Kidney tubule cell (primary cell): ENCODE measurements at regions not wholly inside any gene's neighbourhood (a gene's known extent, or its start where the extent isn't known, plus 50 kb on each side); places are given as distances from the start of the nearest gene placed in this dataset.
A peak's percentile ranks its signal among the peaks of the same experiment; 100 is the strongest.

Experiments used
- DNase-seq: peaks from one replicate; pipeline ENCODE4 v3.0.0-alpha.2; 2018; ENCODE audit warnings: low spot score

- DNase-seq: no peak
Observed at GRCh38 chr3:124318656-124319055, 326.7 kb upstream of the ROPN1 start.

GRCh38 chr3:124320976-124321375 lies 329.1 kb upstream of the ROPN1 start:
- no peak for DNase-seq

GRCh38 chr3:124322309-124322880 lies 330.5 kb upstream of the ROPN1 start:
- DNase-seq: no peak

GRCh38 chr3:124322966-124323365 lies 331.0 kb upstream of the ROPN1 start:
- DNase-seq: no peak

- DNase-seq: no peak
Observed at GRCh38 chr3:124325248-124325647, 333.3 kb upstream of the ROPN1 start.

GRCh38 chr3:124329723-124330122 lies 337.8 kb upstream of the ROPN1 start:
- no peak for DNase-seq

GRCh38 chr3:124333931-124334640 lies 342.2 kb upstream of the ROPN1 start:
- DNase-seq: peak; percentile 42

GRCh38 chr3:124336067-124336656 lies 344.2 kb upstream of the ROPN1 start:
- no peak for DNase-seq

GRCh38 chr3:124345845-124346244 lies 353.9 kb upstream of the ROPN1 start:
- DNase-seq: peak; percentile 20

- DNase-seq: peak; percentile 85
Observed at GRCh38 chr3:124346487-124346886, 354.6 kb upstream of the ROPN1 start.

GRCh38 chr3:124347418-124347817 lies 355.5 kb upstream of the ROPN1 start:
- DNase-seq: peak; percentile 57

- peak; percentile 73 for DNase-seq
Observed at GRCh38 chr3:124348555-124348954, 356.6 kb upstream of the ROPN1 start.

GRCh38 chr3:124351430-124352148 lies 359.7 kb upstream of the ROPN1 start:
- peak; percentile 76 for DNase-seq

GRCh38 chr3:124352149-124352539 lies 360.2 kb upstream of the ROPN1 start:
- DNase-seq: no peak

- no peak for DNase-seq
Observed at GRCh38 chr3:124353691-124354090, 361.8 kb upstream of the ROPN1 start.

GRCh38 chr3:124354150-124354549 lies 362.2 kb upstream of the ROPN1 start:
- DNase-seq: no peak

- no peak for DNase-seq
Observed at GRCh38 chr3:124358156-124358555, 366.2 kb upstream of the ROPN1 start.

- no peak for DNase-seq
Observed at GRCh38 chr3:124360155-124360554, 368.2 kb upstream of the ROPN1 start.

GRCh38 chr3:124360563-124360962 lies 368.6 kb upstream of the ROPN1 start:
- DNase-seq: no peak

- DNase-seq: no peak
Observed at GRCh38 chr3:124361566-124361965, 368.7 kb upstream of the UMPS start.

- DNase-seq: no peak
Observed at GRCh38 chr3:124362455-124362854, 367.8 kb upstream of the UMPS start.

GRCh38 chr3:124363476-124363875 lies 366.8 kb upstream of the UMPS start:
- DNase-seq: peak; percentile 44
